GM23248 (cell line): ENCODE measurements at regions not wholly inside any gene's neighbourhood (a gene's known extent, or its start where the extent isn't known, plus 50 kb on each side); places are given as distances from the start of the nearest gene placed in this dataset.

Experiments used
- EZH2 ChIP-seq: fragments of 200-600 bp; sonication (generic); IDR thresholded peaks from 2 replicates; pipeline ENCODE4 v1.6.1; 2018; ENCODE audit warnings: antibody characterized with exemption, mild to moderate bottlenecking; ENCODE audit not compliant: insufficient read depth, poor library complexity, severe bottlenecking
- EZH2phosphoT487 ChIP-seq: fragments of 200-600 bp; sonication (generic); IDR thresholded peaks from 2 replicates; pipeline ENCODE4 v1.6.1; 2018; ENCODE audit warnings: antibody characterized with exemption, moderate library complexity, mild to moderate bottlenecking, low read depth; ENCODE audit not compliant: insufficient read depth

- TF ChIP-seq EZH2 (no peak), EZH2phosphoT487 (no peak)
Observed at GRCh38 chr2:2620604-2621003, 289.5 kb upstream of the MYT1L start.
